Renal cortical epithelial cell (primary cell): ENCODE measurements at regions not wholly inside any gene's neighbourhood (a gene's known extent, or its start where the extent isn't known, plus 50 kb on each side); places are given as distances from the start of the nearest gene placed in this dataset.
"Not testable (repeated sequence)": the region's sequence is repeated elsewhere in the genome, so short reads cannot be mapped to it uniquely, and the experiment has no call there.

Experiments
- DNase-seq: peaks from one replicate; pipeline ENCODE4 v3.0.0-alpha.2; 2011; ENCODE audit warnings: low read depth

GRCh38 chr1:105386489-105386888 is 1636.8 kb downstream of the AMY1C start:
- DNase-seq = no peak

DNA sequence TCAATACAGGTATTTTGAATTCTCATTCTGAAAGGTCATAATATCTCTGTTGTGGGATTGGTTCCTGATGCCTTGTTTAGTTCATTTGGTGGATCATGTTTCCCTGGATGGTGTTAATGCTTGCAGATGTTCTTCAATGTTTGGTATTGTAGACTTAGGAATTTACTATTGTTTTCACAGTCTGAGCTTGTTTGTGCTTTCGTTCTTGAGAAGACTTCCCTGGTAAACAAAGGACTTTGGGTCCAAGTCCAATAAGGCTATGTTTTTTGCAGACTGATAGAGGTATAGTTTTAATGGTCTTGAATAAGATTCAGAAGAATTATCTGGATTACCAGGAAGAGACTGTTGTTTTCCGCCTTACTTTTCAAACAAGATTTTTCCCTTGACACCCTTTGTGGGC is 1646.3 kb downstream of the AMY1C start:
- DNase-seq = no peak

DNA sequence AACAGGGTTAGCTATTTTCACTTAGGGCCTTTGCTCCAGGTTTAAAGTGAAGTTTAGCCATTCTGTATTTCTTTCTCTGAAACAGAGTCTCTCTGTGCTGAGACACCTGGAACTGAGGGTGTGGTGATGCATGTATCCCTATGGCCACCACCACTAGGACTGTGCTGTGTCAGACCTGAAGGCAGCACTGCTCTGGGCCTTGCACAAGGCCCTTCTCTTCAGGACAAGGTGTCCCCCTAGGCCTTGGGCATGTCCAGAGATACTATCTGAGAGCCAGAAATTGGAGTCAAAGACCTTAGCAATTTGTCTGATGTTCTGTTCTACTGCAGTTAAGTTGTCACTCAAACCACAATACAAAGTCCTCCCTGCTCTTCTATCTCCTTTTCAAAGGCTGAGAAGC is 1649.2 kb downstream of the AMY1C start:
- no peak for DNase-seq

- no peak for DNase-seq
Measured at GRCh38 chr1:105399716-105400115, 1650.0 kb downstream of the AMY1C start.

DNA sequence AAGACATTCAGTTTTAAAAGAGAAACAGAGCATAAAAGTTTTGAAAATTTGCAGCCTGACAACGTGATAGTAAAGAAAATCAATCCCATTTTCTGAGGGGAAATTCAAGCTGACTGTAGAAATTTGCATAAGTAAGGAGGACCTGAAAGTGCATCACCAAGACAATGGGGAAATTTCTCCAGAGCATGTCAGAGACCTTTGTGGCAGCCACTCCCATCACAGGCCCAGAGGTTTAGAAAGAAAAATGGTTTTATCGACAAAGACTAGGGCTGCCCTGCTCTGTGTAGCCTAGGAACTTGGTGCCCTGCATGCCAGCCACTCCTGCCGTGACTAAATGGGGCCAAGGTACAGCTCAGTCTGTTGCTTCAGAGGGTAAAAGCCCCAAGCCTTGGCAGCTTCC is 1640.2 kb upstream of the PRMT6 start:
- no peak for DNase-seq

DNA sequence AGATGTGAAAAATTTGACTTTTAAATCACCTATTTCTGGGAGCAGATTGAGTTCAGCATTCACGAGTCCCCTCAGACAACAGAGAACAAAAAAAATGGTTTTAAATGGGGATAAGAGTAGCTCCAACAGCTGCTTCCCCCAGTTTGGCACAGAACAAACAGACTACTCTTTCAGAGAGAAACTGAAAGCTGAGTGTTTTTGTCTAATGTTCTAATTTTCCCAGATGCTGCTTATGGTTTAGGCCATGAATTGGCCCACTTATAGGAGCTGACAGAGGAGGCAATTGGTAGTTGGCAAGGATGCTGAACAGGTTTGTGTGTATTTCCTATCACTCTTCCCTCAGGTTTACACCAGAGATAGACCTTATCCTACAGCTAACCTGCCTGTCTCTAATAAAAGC is 1637.4 kb upstream of the PRMT6 start:
- DNase-seq = no peak

GRCh38 chr1:105427543-105427942 is 1628.9 kb upstream of the PRMT6 start:
- DNase-seq = no peak

DNA sequence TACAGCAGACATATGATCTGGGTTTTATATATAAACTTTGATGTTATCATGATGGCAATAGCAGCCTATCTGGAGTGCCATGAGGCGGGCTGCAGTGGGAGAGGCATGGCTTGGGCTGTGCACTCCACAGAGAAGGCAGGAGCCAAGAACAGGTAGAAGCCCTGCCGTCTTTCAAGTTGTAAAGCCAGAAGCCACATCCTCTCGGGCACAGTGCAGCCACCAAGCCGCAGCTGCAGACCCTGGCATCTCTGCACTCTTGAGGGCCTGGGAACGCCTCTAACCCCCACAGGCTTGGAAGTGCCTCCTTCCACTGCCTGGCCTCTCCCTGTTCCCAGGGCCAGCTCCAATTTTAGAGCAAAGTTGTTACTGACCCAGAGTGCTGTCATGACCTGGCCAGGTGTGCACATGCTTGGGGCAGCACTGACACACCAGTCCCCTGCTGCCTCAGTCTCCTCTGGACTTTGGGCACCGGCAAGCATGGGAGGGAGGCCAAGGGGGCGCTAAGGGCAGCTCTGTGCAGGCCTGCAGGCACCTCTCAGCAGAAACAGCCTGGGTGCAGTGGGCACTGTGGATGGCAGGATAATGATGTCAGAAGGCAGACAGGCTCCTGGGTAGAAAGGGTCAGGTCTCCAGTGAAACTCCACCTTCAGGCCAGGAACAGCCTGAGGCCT is 1619.8 kb upstream of the PRMT6 start:
- DNase-seq = no peak

- no peak for DNase-seq
Measured at GRCh38 chr1:105437847-105438246, 1618.6 kb upstream of the PRMT6 start.

DNA sequence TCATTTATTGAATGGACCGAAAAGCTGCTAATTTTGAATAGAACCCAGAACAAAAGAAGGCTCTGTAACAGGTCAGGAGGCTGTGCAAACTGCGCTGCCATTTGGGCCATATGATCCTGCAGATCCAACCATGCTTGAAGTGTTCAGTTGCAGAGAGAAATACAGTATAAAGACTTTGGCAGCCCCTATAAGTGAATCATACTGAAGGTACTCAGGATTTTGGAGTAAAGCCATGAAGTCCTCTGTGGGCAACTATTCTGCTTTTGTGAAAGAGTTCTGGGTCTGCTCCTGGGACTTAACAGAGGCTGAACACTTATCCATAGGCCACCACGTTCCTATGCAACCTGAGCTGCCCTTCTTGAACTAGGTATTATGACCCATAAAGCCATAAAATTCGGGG is 1613.6 kb upstream of the PRMT6 start:
- no peak for DNase-seq

DNA sequence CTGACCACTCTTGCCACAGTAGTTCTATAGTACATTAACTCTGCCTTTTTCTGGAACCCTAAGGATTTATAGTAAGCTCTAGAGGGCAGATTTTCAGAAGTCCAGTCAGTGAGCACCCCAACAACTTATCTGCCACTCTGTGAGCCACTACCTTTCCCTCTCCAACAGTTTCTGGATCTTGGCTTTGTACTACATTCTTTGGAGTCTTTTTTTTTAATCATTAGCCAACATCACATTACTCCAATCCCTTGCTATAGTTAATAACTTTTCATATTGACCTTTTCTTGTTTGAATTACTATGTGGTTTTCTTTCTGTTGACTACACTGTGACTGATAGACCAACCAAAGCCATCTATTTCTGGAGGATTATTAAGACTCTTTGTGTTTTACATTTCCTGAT is 1596.7 kb upstream of the PRMT6 start:
- DNase-seq = peak; percentile 23

DNA sequence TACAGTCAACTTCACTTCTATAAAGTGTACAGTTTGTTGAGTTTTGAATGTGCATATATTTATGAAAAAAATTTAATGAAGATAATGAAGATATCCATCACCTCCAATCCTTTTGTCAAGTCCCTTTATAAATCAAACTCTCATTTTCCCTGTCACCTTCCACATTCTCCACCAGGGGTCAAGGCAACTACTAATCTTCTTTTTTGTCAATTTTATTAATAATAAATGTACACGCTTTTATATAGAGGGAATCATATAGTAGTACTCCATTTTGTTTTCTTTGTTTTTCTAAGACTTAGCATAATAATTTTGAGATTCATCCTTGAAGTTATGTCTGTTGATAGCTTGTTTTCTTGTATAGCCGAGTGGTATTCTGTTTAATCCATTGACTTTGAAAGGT is 1594.2 kb upstream of the PRMT6 start:
- no peak for DNase-seq

DNA sequence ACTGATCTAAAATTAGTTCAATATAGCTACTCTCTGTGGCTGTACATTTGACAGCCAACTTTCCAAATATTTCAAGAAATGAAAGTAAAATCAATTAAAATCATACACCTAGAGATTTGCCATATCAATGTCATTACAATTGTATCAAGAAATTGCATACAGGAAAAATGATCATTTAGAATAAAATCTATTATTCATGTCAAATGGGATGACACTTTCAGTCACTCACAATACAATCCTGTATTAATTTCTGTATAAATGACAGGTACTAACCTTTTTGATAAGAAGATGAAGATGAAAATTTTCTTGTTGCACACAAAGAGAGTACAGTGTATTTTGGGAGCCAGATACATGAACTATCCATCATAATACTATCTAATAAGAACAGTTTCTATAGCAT is 1588.9 kb upstream of the PRMT6 start:
- no peak for DNase-seq

- DNase-seq = not testable (repeated sequence)
Measured at GRCh38 chr1:105470541-105470940, 1585.9 kb upstream of the PRMT6 start.

GRCh38 chr1:105483436-105483835 is 1573.0 kb upstream of the PRMT6 start:
- no peak for DNase-seq

- DNase-seq = peak; percentile 11
Measured at GRCh38 chr1:105485207-105485606, 1571.3 kb upstream of the PRMT6 start.

- DNase-seq = no peak
Measured at GRCh38 chr1:105492921-105493320, 1563.6 kb upstream of the PRMT6 start.

DNA sequence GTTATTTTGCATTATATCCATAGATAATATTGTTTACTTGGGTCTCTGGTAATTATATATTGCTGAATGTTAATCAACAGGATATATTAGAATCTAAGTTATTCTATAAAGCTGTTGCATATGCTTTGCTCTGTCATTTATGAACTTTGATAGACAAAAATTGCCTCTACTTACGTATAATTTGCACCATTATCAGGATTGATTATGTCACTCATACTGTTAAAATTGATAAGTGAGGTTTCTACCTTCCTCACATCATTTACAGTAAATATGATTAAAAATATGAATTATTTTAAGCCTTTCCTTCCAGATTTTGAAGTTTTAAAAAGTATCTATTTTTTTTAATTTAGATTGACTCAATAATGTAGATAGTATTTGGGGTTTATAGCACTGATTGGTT is 1540.4 kb upstream of the PRMT6 start:
- DNase-seq = no peak

DNA sequence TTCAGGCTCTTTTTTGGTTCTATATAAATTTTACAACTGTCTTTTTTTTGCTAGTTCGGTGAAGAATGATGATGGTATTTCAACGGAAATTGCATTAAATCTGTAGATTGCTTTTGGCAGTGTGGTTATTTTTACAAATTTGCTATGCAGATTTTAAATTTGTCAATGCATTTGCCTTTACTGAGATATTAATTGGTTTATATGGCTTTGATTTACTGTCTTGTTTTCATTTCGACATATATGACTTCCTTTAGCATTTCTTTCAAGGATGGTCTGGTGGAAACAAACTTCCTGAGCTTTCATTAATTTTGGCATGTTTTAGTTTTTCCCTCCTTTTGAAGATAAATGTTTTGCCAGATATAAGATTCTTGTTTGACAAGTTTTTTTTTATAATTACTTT is 1522.5 kb upstream of the PRMT6 start:
- DNase-seq = no peak

GRCh38 chr1:105544475-105544874 is 1512.0 kb upstream of the PRMT6 start:
- DNase-seq = peak; percentile 1

- DNase-seq = peak; percentile 29
Measured at GRCh38 chr1:105556266-105556665, 1500.2 kb upstream of the PRMT6 start.

DNA sequence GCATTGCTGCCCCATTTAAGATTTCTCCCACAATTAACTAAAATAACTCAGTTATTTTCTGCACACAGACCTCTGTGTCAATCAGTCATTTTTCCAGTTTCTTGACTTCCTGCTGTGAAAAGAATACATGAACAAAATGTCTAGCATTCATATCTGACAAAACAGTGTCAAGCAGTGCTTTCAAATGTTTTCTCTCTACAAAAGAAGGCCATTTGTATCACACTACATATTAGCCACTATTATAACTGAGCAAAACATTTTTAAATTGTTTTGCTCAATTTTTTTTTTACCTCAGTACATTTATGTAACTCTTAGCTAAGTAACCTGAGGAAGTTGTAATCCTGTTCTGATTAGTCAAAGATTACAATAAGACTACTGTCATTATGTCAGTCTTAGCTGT is 1498.5 kb upstream of the PRMT6 start:
- DNase-seq = no peak

- no peak for DNase-seq
Measured at GRCh38 chr1:105565006-105565405, 1491.5 kb upstream of the PRMT6 start.

DNA sequence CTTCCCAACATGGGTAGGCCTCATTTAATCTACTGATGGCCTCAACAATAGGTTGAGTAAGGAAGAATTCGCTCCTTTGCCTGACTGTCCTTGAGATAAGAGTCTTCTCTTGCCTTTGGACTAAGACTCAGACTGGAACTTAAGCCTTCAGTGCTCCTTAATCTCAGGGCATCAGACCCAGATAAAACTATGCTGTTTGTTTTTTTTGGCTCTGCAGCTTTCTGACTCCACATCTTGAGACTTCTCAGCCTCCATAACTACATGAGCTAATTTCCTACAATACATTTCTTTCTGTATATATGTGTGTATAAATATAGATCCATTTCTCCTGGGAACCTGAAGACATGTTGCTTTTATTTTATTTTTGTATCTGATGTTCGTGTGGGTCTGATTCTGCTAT is 1470.7 kb upstream of the PRMT6 start:
- no peak for DNase-seq

GRCh38 chr1:105591681-105592080 is 1464.8 kb upstream of the PRMT6 start:
- no peak for DNase-seq
